Ascending aorta (tissue), 2 donors: ENCODE measurements at regions not wholly inside any gene's neighbourhood (a gene's known extent, or its start where the extent isn't known, plus 50 kb on each side); places are given as distances from the start of the nearest gene placed in this dataset.

Source experiments
- DNase-seq, 2 donors: peaks; one replicate each; pipeline ENCODE4 v3.0.0-alpha.2; 2019; ENCODE audit warnings: low spot score in 2 of 2
- H3K27ac ChIP-seq, 2 donors: fragments of 200-600 bp; sonication (generic); one replicate each; pipeline ENCODE4 v1.5.1; 2016 to 2017; ENCODE audit warnings: mild to moderate bottlenecking in 1 of 2
- H3K27me3 ChIP-seq: fragments of 200-600 bp; sonication (generic); one replicate; pipeline ENCODE4 v1.5.1; 2017
- H3K36me3 ChIP-seq, 2 donors: fragments of 200-600 bp; sonication (generic); one replicate each; pipeline ENCODE4 v1.5.1; 2016
- H3K4me1 ChIP-seq, 2 donors: fragments of 200-600 bp; sonication (generic); one replicate each; pipeline ENCODE4 v1.5.1; 2016 to 2017; ENCODE audit warnings: mild to moderate bottlenecking in 1 of 2
- H3K4me3 ChIP-seq, 2 donors: fragments of 200-600 bp; sonication (generic); one replicate each; pipeline ENCODE4 v1.5.1; 2016 to 2017; ENCODE audit warnings: mild to moderate bottlenecking in 1 of 2
- H3K9me3 ChIP-seq, 2 donors: fragments of 200-600 bp; sonication (generic); one replicate each; pipeline ENCODE4 v1.5.1; 2016
- CTCF ChIP-seq, 3 experiments: fragments of 200-600 bp in 2 of 3; fragments of 450-650 bp in 1 of 3; sonication (generic) in 2 of 3; IDR thresholded peaks; one replicate each; pipeline ENCODE4 v1.5.1; 2016 to 2019; ENCODE audit warnings: antibody characterized with exemption in 3 of 3, mild to moderate bottlenecking in 1 of 3, moderate library complexity in 1 of 3
- intact Hi-C: fragments of 100-400 bp; cut with DNase I; formaldehyde crosslinking; loops from one replicate; pipeline ENCODE4 v1.15.1; 2023

GRCh38 chr4:170769862-170770261, 680.1 kb upstream of the AADAT start:
- Histone ChIP-seq H3K27me3 (no peaks in the 10 kb centered on the region), H3K36me3 (no peaks in the 10 kb centered on the region), H3K4me3 (no peak overlapping the region), H3K4me1 (no peaks in the 10 kb centered on the region), H3K27ac (no peak overlapping the region), H3K9me3 (no peaks in the 10 kb centered on the region)
- TF ChIP-seq CTCF (IDR thresholded peaks at IDR 0.05), result no peak
- intact Hi-C loops, result no loop called here
- DNase-seq, result no peak

- no peaks in the 10 kb centered on the region for H3K36me3 ChIP-seq
- no peak overlapping the region for H3K4me3 ChIP-seq
- no peaks in the 10 kb centered on the region for H3K27me3 ChIP-seq
- DNase-seq, result no peak
- no peak for TF ChIP-seq CTCF (IDR thresholded peaks at IDR 0.05)
- no peaks in the 10 kb centered on the region for H3K4me1 ChIP-seq
- intact Hi-C loops, result no loop called here
- no peaks in the 10 kb centered on the region for H3K9me3 ChIP-seq
- no peak overlapping the region for H3K27ac ChIP-seq
Measured at GRCh38 chr4:170758988-170759387, 669.2 kb upstream of the AADAT start.

- Histone ChIP-seq H3K4me3 (no peak overlapping the region), H3K27ac (no peak overlapping the region), H3K36me3 (no peaks in the 10 kb centered on the region), H3K27me3 (no peaks in the 10 kb centered on the region), H3K9me3 (no peaks in the 10 kb centered on the region), H3K4me1 (no peaks in the 10 kb centered on the region)
- DNase-seq, result no peak
- intact Hi-C loops, result no loop called here
- no peak for TF ChIP-seq CTCF (IDR thresholded peaks at IDR 0.05)
Measured at GRCh38 chr4:170750519-170750918, 660.8 kb upstream of the AADAT start.

- no peak for TF ChIP-seq CTCF (IDR thresholded peaks at IDR 0.05)
- Histone ChIP-seq H3K27me3 (no peaks in the 10 kb centered on the region), H3K36me3 (no peaks in the 10 kb centered on the region)
Measured at GRCh38 chr4:170748975-170749374, 659.2 kb upstream of the AADAT start.

GRCh38 chr4:170743633-170744032, 653.9 kb upstream of the AADAT start:
- no peaks in the 10 kb centered on the region for H3K27me3 ChIP-seq
- no peak for TF ChIP-seq CTCF (IDR thresholded peaks at IDR 0.05)
- no peak for DNase-seq
- H3K36me3 ChIP-seq, result no peaks in the 10 kb centered on the region
- H3K4me1 ChIP-seq, result no peaks in the 10 kb centered on the region
- H3K27ac ChIP-seq, result no peak overlapping the region
- H3K9me3 ChIP-seq, result no peaks in the 10 kb centered on the region
- no peak overlapping the region for H3K4me3 ChIP-seq
- intact Hi-C loops, result no loop called here

More at GRCh38 chr4:170748975-170749374, 659.2 kb upstream of the AADAT start:
- H3K27ac ChIP-seq, result no peak overlapping the region
- H3K9me3 ChIP-seq, result no peaks in the 10 kb centered on the region
- DNase-seq, result no peak
- no peak overlapping the region for H3K4me3 ChIP-seq
- intact Hi-C loops, result no loop called here
- H3K4me1 ChIP-seq, result no peaks in the 10 kb centered on the region

GRCh38 chr4:170741856-170742255, 652.1 kb upstream of the AADAT start:
- intact Hi-C loops, result no loop called here
- H3K36me3 ChIP-seq, result no peaks in the 10 kb centered on the region
- no peak overlapping the region for H3K27ac ChIP-seq
- no peak for TF ChIP-seq CTCF (IDR thresholded peaks at IDR 0.05)
- H3K27me3 ChIP-seq, result no peaks in the 10 kb centered on the region
- H3K9me3 ChIP-seq, result no peaks in the 10 kb centered on the region
- no peaks in the 10 kb centered on the region for H3K4me1 ChIP-seq
- no peak overlapping the region for H3K4me3 ChIP-seq
- no peak for DNase-seq
